Kidney (tissue), 13 donors: ENCODE measurements at regions not wholly inside any gene's neighbourhood (a gene's known extent, or its start where the extent isn't known, plus 50 kb on each side); places are given as distances from the start of the nearest gene placed in this dataset.

Experiments used
- DNase-seq, 5 donors: peaks; one replicate each; pipeline ENCODE4 v3.0.0-alpha.2; 2013 to 2020
- FAIRE-seq: peaks from 2 replicates; lab custom pipeline; 2012; peaks lifted over from hg19 to GRCh38; lab: Jason Lieb, UNC
- H3K27ac ChIP-seq, 2 donors: one replicate each; pipeline ENCODE4 v1.7.0; 2013; ENCODE audit warnings: low read depth in 2 of 2, low read length in 2 of 2, inconsistent platforms in 1 of 2
- H3K27me3 ChIP-seq: one replicate; pipeline ENCODE4 v1.7.1; 2013; ENCODE audit warnings: low read length, inconsistent platforms; ENCODE audit not compliant: control insufficient read depth, insufficient read depth
- H3K36me3 ChIP-seq, 3 donors: one replicate each; pipeline versions ENCODE4 v1.7.0 to v1.7.1; 2013; ENCODE audit warnings: low read length in 3 of 3, control low read depth in 1 of 3, inconsistent platforms in 1 of 3; ENCODE audit not compliant: insufficient read depth in 3 of 3, control insufficient read depth in 2 of 3
- H3K4me1 ChIP-seq, 3 donors: one replicate each; pipeline versions ENCODE4 v1.7.0 to v1.7.1; 2013; ENCODE audit warnings: low read length in 3 of 3, inconsistent platforms in 1 of 3, low read depth in 1 of 3; ENCODE audit not compliant: control insufficient read depth in 2 of 3, insufficient read depth in 2 of 3
- H3K4me3 ChIP-seq, 3 donors: one replicate each; pipeline versions ENCODE4 v1.7.0 to v1.8.1; 2013; ENCODE audit warnings: low read length in 3 of 3, control low read depth in 1 of 3, inconsistent platforms in 1 of 3
- H3K9ac ChIP-seq, 3 donors: one replicate each; pipeline versions ENCODE4 v1.7.0 to v1.7.1; 2013; ENCODE audit warnings: low read length in 3 of 3, control low read depth in 1 of 3, inconsistent platforms in 1 of 3
- H3K9me3 ChIP-seq, 3 donors: one replicate each; pipeline versions ENCODE4 v1.7.0 to v1.7.1; 2013; ENCODE audit warnings: low read length in 3 of 3, control low read depth in 1 of 3, inconsistent platforms in 1 of 3; ENCODE audit not compliant: control insufficient read depth in 2 of 3, insufficient read depth in 1 of 3
- CTCF ChIP-seq: IDR thresholded peaks from 3 replicates; pipeline ENCODE4 v1.5.1; 2012; ENCODE audit warnings: mild to moderate bottlenecking, moderate library complexity, borderline replicate concordance; ENCODE audit not compliant: insufficient read depth; ENCODE audit errors: extremely low read depth
- intact Hi-C: fragments of 100-400 bp; cut with DNase I; formaldehyde crosslinking; loops from one replicate; pipeline ENCODE4 v1.11.1; 2022
- donor health status: control.
- donor health status: control.
- donor health status: control.
- donor health status: control.
- donor health status: control.
- donor health status: DM: yes; HTN: yes; CAD: no.
- donor health status: Normal renal cell carcinoma (clear cell type).

- H3K27me3 ChIP-seq: no peaks in the 10 kb centered on the region
- H3K9me3 ChIP-seq: no peaks in the 10 kb centered on the region
- FAIRE-seq (no peak), DNase-seq (peak in 2 of 5 donors; percentile 19 to 21)
- no peak overlapping the region for H3K27ac ChIP-seq
- H3K36me3 ChIP-seq: peaks cover 0 to 2% (median 0%) of the 10 kb centered on the region in 3 donors
- H3K4me3 ChIP-seq: no peak overlapping the region
- H3K9ac ChIP-seq: no peak overlapping the region
- H3K4me1 ChIP-seq: peaks cover 0 to 4% (median 0%) of the 10 kb centered on the region in 3 donors
- intact Hi-C loops: no loop called here
- TF ChIP-seq CTCF: no peak
Measured at GRCh38 chr13:73702419-73703071, 431.7 kb downstream of the KLF12 start.

GRCh38 chr13:73701160-73701559 lies 433.0 kb downstream of the KLF12 start:
- intact Hi-C loops: no loop called here
- H3K9me3 ChIP-seq: no peaks in the 10 kb centered on the region
- no peak overlapping the region for H3K4me3 ChIP-seq
- peaks cover 0 to 4% (median 0%) of the 10 kb centered on the region in 3 donors for H3K4me1 ChIP-seq
- no peaks in the 10 kb centered on the region for H3K27me3 ChIP-seq
- no peak overlapping the region for H3K27ac ChIP-seq
- H3K9ac ChIP-seq: no peak overlapping the region
- TF ChIP-seq CTCF: no peak
- H3K36me3 ChIP-seq: no peaks in the 10 kb centered on the region
- peak; percentile 61 for FAIRE-seq
- DNase-seq: no peak

- intact Hi-C loops: no loop called here
- Histone ChIP-seq H3K4me1 (peaks cover 0 to 4% (median 0%) of the 10 kb centered on the region in 3 donors), H3K36me3 (peaks cover 0 to 10% (median 8%) of the 10 kb centered on the region in 3 donors), H3K9ac (no peak overlapping the region), H3K4me3 (no peak overlapping the region), H3K27me3 (no peaks in the 10 kb centered on the region), H3K27ac (no peak overlapping the region), H3K9me3 (no peaks in the 10 kb centered on the region)
- no peak for FAIRE-seq
- TF ChIP-seq CTCF: no peak
- DNase-seq: no peak
Measured at GRCh38 chr13:73698859-73699258, 435.3 kb downstream of the KLF12 start.
